Thyroid gland (tissue), 4 donors: ENCODE measurements at regions not wholly inside any gene's neighbourhood (a gene's known extent, or its start where the extent isn't known, plus 50 kb on each side); places are given as distances from the start of the nearest gene placed in this dataset.
A peak's percentile ranks its signal among the peaks of the same experiment; 100 is the strongest.
"Not testable (repeated sequence)": the region's sequence is repeated elsewhere in the genome, so short reads cannot be mapped to it uniquely, and the experiment has no call there.

Experiments used
- DNase-seq, 2 donors: peaks; one replicate each; pipeline ENCODE4 v3.0.0-alpha.2; 2019
- H3K27ac ChIP-seq, 3 donors: fragments of 200-600 bp; sonication (generic); 1 replicate in 2 of 3; 2 replicates in 1 of 3; pipeline ENCODE4 v1.5.1; 2016 to 2019; ENCODE audit warnings: mild to moderate bottlenecking in 1 of 3, moderate library complexity in 1 of 3
- H3K27me3 ChIP-seq: fragments of 200-600 bp; sonication (generic); one replicate; pipeline ENCODE4 v1.5.1; 2019
- H3K36me3 ChIP-seq, 2 donors: fragments of 200-600 bp; sonication (generic); one replicate each; pipeline ENCODE4 v1.5.1; 2016 to 2019
- H3K4me1 ChIP-seq, 2 donors: fragments of 200-600 bp; sonication (generic); one replicate each; pipeline ENCODE4 v1.5.1; 2017 to 2019
- H3K4me3 ChIP-seq, 3 donors: fragments of 200-600 bp; sonication (generic); replicated peaks in 1 of 3; 1 replicate in 2 of 3; 2 replicates in 1 of 3; pipeline ENCODE4 v1.5.1; 2016; ENCODE audit warnings: mild to moderate bottlenecking in 1 of 3
- H3K9me3 ChIP-seq: fragments of 200-600 bp; sonication (generic); one replicate; pipeline ENCODE4 v1.5.1; 2017
- POLR2A ChIP-seq, 2 donors: fragments of 450-650 bp; IDR thresholded peaks; one replicate each; pipeline ENCODE4 v1.6.1; 2017; ENCODE audit warnings: antibody characterized with exemption in 2 of 2, mild to moderate bottlenecking in 2 of 2, moderate library complexity in 1 of 2
- WGBS, 2 donors: methylation state at CpG; one replicate each; pipeline ENCODE4 v1.1.5; 2017; 5-methylcytosine and 5-hydroxymethylcytosine counted together
- intact Hi-C: fragments of 100-400 bp; cut with DNase I; formaldehyde crosslinking; loops from one replicate; pipeline ENCODE4 v1.15.1; 2023
- TF ChIP-seq, protein P1 (sequence below), 6 experiments: fragments of 200-600 bp in 3 of 6; fragments of 450-650 bp in 3 of 6; sonication (generic) in 3 of 6; IDR thresholded peaks; one replicate each; pipeline ENCODE4 v1.5.1; 2016 to 2019; ENCODE audit warnings: antibody characterized with exemption in 6 of 6, mild to moderate bottlenecking in 2 of 6, inconsistent platforms in 1 of 6, moderate library complexity in 1 of 6

- TF ChIP-seq POLR2A (IDR thresholded peaks at IDR 0.05): no peak
- TF ChIP-seq, protein P1, sequence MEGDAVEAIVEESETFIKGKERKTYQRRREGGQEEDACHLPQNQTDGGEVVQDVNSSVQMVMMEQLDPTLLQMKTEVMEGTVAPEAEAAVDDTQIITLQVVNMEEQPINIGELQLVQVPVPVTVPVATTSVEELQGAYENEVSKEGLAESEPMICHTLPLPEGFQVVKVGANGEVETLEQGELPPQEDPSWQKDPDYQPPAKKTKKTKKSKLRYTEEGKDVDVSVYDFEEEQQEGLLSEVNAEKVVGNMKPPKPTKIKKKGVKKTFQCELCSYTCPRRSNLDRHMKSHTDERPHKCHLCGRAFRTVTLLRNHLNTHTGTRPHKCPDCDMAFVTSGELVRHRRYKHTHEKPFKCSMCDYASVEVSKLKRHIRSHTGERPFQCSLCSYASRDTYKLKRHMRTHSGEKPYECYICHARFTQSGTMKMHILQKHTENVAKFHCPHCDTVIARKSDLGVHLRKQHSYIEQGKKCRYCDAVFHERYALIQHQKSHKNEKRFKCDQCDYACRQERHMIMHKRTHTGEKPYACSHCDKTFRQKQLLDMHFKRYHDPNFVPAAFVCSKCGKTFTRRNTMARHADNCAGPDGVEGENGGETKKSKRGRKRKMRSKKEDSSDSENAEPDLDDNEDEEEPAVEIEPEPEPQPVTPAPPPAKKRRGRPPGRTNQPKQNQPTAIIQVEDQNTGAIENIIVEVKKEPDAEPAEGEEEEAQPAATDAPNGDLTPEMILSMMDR (IDR thresholded peaks at IDR 0.05): no peak
- H3K27me3 ChIP-seq: no peaks in the 10 kb centered on the region
- no peaks in the 10 kb centered on the region for H3K9me3 ChIP-seq
- intact Hi-C loops: no loop called here
- no peak overlapping the region for H3K4me3 ChIP-seq
- 89 to 95% methylated on average over 1 of the region's 1 CpG for WGBS, 2 donors
- no peak overlapping the region for H3K27ac ChIP-seq
- H3K4me1 ChIP-seq: peaks cover 0 to 14% of the 10 kb centered on the region in 2 donors
- DNase-seq: no peak
- no peaks in the 10 kb centered on the region for H3K36me3 ChIP-seq
Measured at GRCh38 chr2:107570876-107571275, 255.8 kb upstream of the RGPD4 start.

DNA sequence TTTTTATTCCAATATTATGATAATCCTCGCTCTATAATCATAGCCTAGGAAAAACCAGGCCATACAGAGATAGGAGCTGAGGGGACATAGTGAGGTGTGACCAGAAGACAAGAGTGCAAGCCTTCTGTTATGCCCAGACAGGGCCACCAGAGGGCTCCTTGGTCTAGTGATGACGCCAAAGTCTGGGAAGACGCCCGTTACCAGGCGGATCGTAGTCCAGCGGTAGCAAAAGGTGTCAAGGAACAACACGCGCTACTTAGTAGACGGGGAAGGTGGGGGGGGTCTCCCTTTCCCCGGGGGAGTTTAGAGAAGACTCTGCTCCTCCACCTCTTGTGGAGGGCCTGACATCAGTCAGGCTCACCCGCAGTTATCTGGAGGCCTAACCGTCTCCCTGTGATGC is 253.8 kb upstream of the RGPD4 start:
- H3K4me3 ChIP-seq, H3K9me3 ChIP-seq, intact Hi-C loops, H3K27ac ChIP-seq, H3K36me3 ChIP-seq, H3K27me3 ChIP-seq: not testable (repeated sequence)
- peaks cover 0 to 14% of the 10 kb centered on the region in 2 donors for H3K4me1 ChIP-seq
- peak; percentile 41 to 43 for DNase-seq
- 76 to 92% methylated on average over 11 to 12 of the region's 13 CpGs for WGBS, 2 donors
- TF ChIP-seq, protein P1 (IDR thresholded peaks at IDR 0.05): peak in 2 of 6 experiments; percentile 13 to 17

DNA sequence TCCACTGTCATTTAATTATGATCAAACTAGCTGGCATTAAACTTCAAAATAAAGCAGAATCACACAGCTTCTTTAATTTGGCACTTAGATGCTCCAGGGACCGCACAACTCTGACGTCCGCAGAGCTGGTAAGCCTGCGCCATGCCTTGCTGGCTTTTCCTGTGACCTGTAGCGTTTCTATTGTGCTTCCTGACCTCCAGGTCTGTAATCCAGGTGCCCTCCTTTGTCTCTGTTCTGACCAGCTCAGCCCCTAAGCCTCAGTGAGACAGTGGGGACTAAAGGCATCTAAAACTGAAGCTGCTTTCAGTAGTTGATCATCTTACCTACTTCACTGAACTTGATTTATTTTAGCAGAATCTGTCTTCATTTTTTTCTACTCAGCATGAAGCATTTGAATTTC is 249.7 kb upstream of the RGPD4 start:
- Histone ChIP-seq H3K9me3 (no peaks in the 10 kb centered on the region), H3K36me3 (no peaks in the 10 kb centered on the region), H3K4me3 (no peak overlapping the region), H3K27ac (no peak overlapping the region), H3K4me1 (no peaks in the 10 kb centered on the region), H3K27me3 (no peaks in the 10 kb centered on the region)
- 72 to 84% methylated on average over 5 of the region's 5 CpGs for WGBS, 2 donors
- no peak for DNase-seq
- TF ChIP-seq POLR2A (IDR thresholded peaks at IDR 0.05): no peak
- TF ChIP-seq, protein P1 (IDR thresholded peaks at IDR 0.05): no peak
- intact Hi-C loops: no loop called here

- H3K4me3 ChIP-seq: no peak overlapping the region
- intact Hi-C loops: no loop called here
Measured at GRCh38 chr2:107582487-107582886, 244.2 kb upstream of the RGPD4 start.

DNA sequence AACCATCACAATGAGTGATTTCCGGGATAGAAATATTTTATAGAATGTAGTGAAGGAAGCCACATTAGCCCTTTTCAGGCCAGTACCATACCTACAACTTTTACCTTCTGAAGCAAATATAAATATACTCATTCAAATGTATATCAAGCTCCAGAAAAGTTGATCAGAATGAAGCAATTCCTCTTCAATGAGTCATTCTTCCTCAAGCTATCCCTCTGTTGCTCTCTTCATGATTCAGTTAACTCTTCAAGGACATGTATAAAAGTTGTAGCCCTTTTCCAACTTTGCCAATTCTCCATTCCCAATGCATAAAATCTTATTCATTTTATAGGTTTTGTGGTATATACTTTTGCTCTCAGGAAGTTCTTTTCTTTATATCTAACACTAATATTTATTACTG is 242.1 kb upstream of the RGPD4 start:
- no peaks in the 10 kb centered on the region for H3K27me3 ChIP-seq
- H3K4me3 ChIP-seq: no peak overlapping the region
- no peak overlapping the region for H3K27ac ChIP-seq
- H3K36me3 ChIP-seq: no peaks in the 10 kb centered on the region
- 96 to 98% methylated on average over 1 of the region's 1 CpG for WGBS, 2 donors
- intact Hi-C loops: no loop called here
- no peak for DNase-seq
- H3K9me3 ChIP-seq: no peaks in the 10 kb centered on the region
- no peak for TF ChIP-seq POLR2A (IDR thresholded peaks at IDR 0.05)
- TF ChIP-seq, protein P1 (IDR thresholded peaks at IDR 0.05): no peak
- H3K4me1 ChIP-seq: peaks cover 0 to 9% of the 10 kb centered on the region in 2 donors

More at GRCh38 chr2:107582487-107582886, 244.2 kb upstream of the RGPD4 start:
- no peaks in the 10 kb centered on the region for H3K27me3 ChIP-seq
- H3K27ac ChIP-seq: no peak overlapping the region
- no peaks in the 10 kb centered on the region for H3K9me3 ChIP-seq
- H3K4me1 ChIP-seq: no peaks in the 10 kb centered on the region
- TF ChIP-seq, protein P1 (IDR thresholded peaks at IDR 0.05): no peak
- DNase-seq: no peak
- H3K36me3 ChIP-seq: no peaks in the 10 kb centered on the region
